HCT116 (cell line): ENCODE measurements at regions not wholly inside any gene's neighbourhood (a gene's known extent, or its start where the extent isn't known, plus 50 kb on each side); places are given as distances from the start of the nearest gene placed in this dataset.

Source experiments
- CEBPB ChIP-seq: IDR thresholded peaks from 2 replicates; pipeline ENCODE4 v1.6.1; 2012; ENCODE audit warnings: low read depth
- EZH2 ChIP-seq: fragments of 200-600 bp; sonication (generic); IDR thresholded peaks from 2 replicates; pipeline ENCODE4 v1.6.1; 2017; ENCODE audit warnings: antibody characterized with exemption, mixed run types
- POLR2A ChIP-seq: IDR thresholded peaks from 2 replicates; pipeline ENCODE4 v1.7.0; 2011; ENCODE audit warnings: borderline replicate concordance; ENCODE audit not compliant: insufficient read depth, insufficient read length; ENCODE audit errors: extremely low read depth
- POLR2AphosphoS5 ChIP-seq: IDR thresholded peaks from 2 replicates; pipeline ENCODE4 v1.6.1; 2011; ENCODE audit warnings: mild to moderate bottlenecking, low read depth, low read length, moderate library complexity
- RAD21 ChIP-seq: IDR thresholded peaks from 2 replicates; pipeline ENCODE4 v1.6.1; 2012; ENCODE audit warnings: low read depth, mild to moderate bottlenecking
- SP1 ChIP-seq: IDR thresholded peaks from 2 replicates; pipeline ENCODE4 v1.6.1; 2012; ENCODE audit warnings: low read depth
- SRF ChIP-seq: IDR thresholded peaks from 2 replicates; pipeline ENCODE4 v1.6.1; 2012; ENCODE audit warnings: low read depth
- TCF7L2 ChIP-seq: IDR thresholded peaks from 2 replicates; pipeline ENCODE4 v1.7.0; 2011; ENCODE audit warnings: borderline replicate concordance, inconsistent platforms; ENCODE audit not compliant: insufficient read depth, insufficient read length; ENCODE audit errors: extremely low read depth
- YY1 ChIP-seq: IDR thresholded peaks from 2 replicates; pipeline ENCODE4 v1.6.1; 2011; ENCODE audit warnings: low read length, low read depth, moderate library complexity, mild to moderate bottlenecking; ENCODE audit not compliant: insufficient replicate concordance; ENCODE audit errors: extremely low read depth
- ZFX ChIP-seq: fragments of 450-650 bp; IDR thresholded peaks from 2 replicates; pipeline ENCODE4 v1.6.1; 2017
- TF ChIP-seq, protein P1 (sequence below), 3 experiments: fragments of 200-600 bp in 1 of 3; sonication (generic) in 1 of 3; IDR thresholded peaks in 2 of 3; conservative IDR thresholded peaks in 1 of 3; 2 replicates each; pipeline ENCODE4 v1.5.1; 2012 to 2017; ENCODE audit warnings: low read depth in 2 of 3, low read length in 2 of 3, antibody characterized with exemption in 1 of 3, borderline replicate concordance in 1 of 3, control low read depth in 1 of 3, mild to moderate bottlenecking in 1 of 3, mixed read lengths in 1 of 3, mixed run types in 1 of 3, moderate library complexity in 1 of 3; ENCODE audit not compliant: insufficient read depth in 1 of 3
- TF ChIP-seq, protein P2 (sequence below): IDR thresholded peaks from 2 replicates; pipeline ENCODE4 v1.6.1; 2012; ENCODE audit warnings: low read depth
- TF ChIP-seq, protein P3 (sequence below): IDR thresholded peaks from 2 replicates; pipeline ENCODE4 v1.6.1; 2012

DNA sequence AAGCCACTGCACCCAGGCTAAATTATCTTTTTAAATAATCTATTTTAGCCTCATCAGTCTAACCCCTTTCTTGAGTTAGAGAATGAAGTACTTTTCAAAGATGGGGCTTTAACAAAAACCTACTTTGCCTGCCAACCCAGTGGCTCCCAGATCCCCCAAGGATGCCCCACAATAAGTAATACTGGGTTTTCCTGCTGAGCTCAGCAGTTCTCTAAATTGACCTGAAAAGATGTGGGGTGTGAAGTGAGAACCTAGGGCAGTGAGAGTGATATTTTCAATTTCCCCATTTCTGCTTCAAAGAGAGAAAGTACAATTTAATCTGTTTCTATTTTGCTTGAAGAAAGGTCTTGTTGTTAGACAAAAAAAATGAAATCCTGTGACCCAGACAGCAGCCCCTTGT is 318.5 kb upstream of the UMPS start:
- TF ChIP-seq, protein P1, sequence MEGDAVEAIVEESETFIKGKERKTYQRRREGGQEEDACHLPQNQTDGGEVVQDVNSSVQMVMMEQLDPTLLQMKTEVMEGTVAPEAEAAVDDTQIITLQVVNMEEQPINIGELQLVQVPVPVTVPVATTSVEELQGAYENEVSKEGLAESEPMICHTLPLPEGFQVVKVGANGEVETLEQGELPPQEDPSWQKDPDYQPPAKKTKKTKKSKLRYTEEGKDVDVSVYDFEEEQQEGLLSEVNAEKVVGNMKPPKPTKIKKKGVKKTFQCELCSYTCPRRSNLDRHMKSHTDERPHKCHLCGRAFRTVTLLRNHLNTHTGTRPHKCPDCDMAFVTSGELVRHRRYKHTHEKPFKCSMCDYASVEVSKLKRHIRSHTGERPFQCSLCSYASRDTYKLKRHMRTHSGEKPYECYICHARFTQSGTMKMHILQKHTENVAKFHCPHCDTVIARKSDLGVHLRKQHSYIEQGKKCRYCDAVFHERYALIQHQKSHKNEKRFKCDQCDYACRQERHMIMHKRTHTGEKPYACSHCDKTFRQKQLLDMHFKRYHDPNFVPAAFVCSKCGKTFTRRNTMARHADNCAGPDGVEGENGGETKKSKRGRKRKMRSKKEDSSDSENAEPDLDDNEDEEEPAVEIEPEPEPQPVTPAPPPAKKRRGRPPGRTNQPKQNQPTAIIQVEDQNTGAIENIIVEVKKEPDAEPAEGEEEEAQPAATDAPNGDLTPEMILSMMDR (IDR thresholded peaks at IDR 0.05 in 2 of 3, conservative IDR thresholded peaks at IDR 0.05 in 1 of 3; ENCODE audit: borderline replicate concordance in 1 of 3, insufficient read depth in 1 of 3, low read depth in 2 of 3, low read length in 2 of 3), result no peak
- TF ChIP-seq, protein P2, sequence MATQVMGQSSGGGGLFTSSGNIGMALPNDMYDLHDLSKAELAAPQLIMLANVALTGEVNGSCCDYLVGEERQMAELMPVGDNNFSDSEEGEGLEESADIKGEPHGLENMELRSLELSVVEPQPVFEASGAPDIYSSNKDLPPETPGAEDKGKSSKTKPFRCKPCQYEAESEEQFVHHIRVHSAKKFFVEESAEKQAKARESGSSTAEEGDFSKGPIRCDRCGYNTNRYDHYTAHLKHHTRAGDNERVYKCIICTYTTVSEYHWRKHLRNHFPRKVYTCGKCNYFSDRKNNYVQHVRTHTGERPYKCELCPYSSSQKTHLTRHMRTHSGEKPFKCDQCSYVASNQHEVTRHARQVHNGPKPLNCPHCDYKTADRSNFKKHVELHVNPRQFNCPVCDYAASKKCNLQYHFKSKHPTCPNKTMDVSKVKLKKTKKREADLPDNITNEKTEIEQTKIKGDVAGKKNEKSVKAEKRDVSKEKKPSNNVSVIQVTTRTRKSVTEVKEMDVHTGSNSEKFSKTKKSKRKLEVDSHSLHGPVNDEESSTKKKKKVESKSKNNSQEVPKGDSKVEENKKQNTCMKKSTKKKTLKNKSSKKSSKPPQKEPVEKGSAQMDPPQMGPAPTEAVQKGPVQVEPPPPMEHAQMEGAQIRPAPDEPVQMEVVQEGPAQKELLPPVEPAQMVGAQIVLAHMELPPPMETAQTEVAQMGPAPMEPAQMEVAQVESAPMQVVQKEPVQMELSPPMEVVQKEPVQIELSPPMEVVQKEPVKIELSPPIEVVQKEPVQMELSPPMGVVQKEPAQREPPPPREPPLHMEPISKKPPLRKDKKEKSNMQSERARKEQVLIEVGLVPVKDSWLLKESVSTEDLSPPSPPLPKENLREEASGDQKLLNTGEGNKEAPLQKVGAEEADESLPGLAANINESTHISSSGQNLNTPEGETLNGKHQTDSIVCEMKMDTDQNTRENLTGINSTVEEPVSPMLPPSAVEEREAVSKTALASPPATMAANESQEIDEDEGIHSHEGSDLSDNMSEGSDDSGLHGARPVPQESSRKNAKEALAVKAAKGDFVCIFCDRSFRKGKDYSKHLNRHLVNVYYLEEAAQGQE, result no peak
- TF ChIP-seq CEBPB, result no peak
- no peak for TF ChIP-seq EZH2
- no peak for TF ChIP-seq SRF
- no peak for TF ChIP-seq TCF7L2
- TF ChIP-seq ZFX, result no peak
- TF ChIP-seq YY1, result no peak
- TF ChIP-seq RAD21, result no peak
- TF ChIP-seq POLR2AphosphoS5, result no peak
- TF ChIP-seq, protein P3, sequence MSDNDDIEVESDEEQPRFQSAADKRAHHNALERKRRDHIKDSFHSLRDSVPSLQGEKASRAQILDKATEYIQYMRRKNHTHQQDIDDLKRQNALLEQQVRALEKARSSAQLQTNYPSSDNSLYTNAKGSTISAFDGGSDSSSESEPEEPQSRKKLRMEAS, result no peak
- no peak for TF ChIP-seq POLR2A
- no peak for TF ChIP-seq SP1
